ENCODE measurements at regions not wholly inside any gene's neighbourhood (a gene's known extent, or its start where the extent isn't known, plus 50 kb on each side); places are given as distances from the start of the nearest gene placed in this dataset.

DNA sequence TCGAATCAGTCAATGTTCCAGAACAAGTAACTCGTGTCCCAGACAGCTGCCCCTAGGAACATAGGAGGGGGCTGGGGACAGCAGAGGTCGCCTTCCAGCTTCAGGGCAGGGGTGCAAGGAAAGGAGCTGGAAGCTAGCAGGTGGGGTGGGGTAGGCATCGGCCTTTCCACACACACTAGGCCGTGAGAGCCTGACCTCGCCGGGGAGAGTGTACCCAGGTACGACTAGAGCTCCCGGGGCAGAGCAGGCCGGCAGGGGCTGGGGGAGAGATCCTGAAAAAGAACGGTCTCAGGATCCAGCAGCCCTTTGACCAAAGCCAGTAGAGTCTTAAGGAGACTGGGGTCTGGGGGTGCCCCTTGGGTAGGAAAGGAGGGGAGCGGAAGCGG lies 1127.5 kb downstream of the BRD1 start (continued):
- peak; percentile 2; the same call in 1 of the 2 replicates for TF ChIP-seq ZFP41 (CRISPR knock-in tag; IDR thresholded peaks at IDR 0.05; ENCODE audit: borderline replicate concordance)
- no peak for TF ChIP-seq JDP2 (CRISPR knock-in tag; IDR thresholded peaks at IDR 0.05; ENCODE audit: borderline replicate concordance)
- TF ChIP-seq, protein P1, sequence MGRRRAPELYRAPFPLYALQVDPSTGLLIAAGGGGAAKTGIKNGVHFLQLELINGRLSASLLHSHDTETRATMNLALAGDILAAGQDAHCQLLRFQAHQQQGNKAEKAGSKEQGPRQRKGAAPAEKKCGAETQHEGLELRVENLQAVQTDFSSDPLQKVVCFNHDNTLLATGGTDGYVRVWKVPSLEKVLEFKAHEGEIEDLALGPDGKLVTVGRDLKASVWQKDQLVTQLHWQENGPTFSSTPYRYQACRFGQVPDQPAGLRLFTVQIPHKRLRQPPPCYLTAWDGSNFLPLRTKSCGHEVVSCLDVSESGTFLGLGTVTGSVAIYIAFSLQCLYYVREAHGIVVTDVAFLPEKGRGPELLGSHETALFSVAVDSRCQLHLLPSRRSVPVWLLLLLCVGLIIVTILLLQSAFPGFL (CRISPR knock-in tag; IDR thresholded peaks at IDR 0.05): no peak
- TF ChIP-seq ZNF136 (CRISPR knock-in tag; IDR thresholded peaks at IDR 0.05; ENCODE audit: low read depth): no peak
- TF ChIP-seq, protein P2, sequence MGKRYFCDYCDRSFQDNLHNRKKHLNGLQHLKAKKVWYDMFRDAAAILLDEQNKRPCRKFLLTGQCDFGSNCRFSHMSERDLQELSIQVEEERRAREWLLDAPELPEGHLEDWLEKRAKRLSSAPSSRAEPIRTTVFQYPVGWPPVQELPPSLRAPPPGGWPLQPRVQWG (CRISPR knock-in tag; IDR thresholded peaks at IDR 0.05; ENCODE audit: borderline replicate concordance, low read depth): no peak
- TF ChIP-seq, protein P3, sequence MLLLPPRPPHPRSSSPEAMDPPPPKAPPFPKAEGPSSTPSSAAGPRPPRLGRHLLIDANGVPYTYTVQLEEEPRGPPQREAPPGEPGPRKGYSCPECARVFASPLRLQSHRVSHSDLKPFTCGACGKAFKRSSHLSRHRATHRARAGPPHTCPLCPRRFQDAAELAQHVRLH (CRISPR knock-in tag; IDR thresholded peaks at IDR 0.05; ENCODE audit: borderline replicate concordance, low read depth): no peak
- TF ChIP-seq ZBTB7A (CRISPR knock-in tag; IDR thresholded peaks at IDR 0.05): no peak

DNA sequence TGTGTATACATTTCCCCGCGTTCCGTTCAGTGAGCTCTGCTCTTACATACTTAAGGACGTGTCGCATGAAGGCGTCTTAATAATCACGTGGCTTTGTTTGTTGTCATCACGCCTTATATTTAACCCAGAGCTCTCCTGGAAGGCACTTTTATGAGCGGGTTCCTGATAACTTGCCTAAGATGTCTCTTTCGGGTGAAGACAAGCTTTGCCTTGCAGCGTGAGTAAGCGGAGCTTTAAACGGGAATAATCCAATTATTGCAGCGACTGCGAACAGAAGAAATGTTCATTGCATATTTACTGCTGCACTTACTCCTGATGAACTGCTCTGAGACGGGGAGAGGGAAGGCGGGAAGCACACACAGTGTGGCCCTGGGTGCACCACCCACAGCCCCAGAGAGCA lies 1128.2 kb downstream of the BRD1 start:
- peak overlapping the region; percentile 21 for H3K9ac ChIP-seq (ENCODE audit: insufficient read depth, low read depth, low read length)
- no peaks in the 10 kb centered on the region; a peak in 3 of 5 replicates for H3K36me3 ChIP-seq (replicated peaks in 1 of 2; ENCODE audit: control insufficient read depth in 1 of 2, insufficient read depth in 2 of 2, low read length in 2 of 2)
- POLR2A ChIA-PET: no interaction called here
- 96% methylated on average over 17 of the region's 17 CpGs for WGBS (ENCODE audit: low lambda C conversion rate)
- H3K27me3 ChIP-seq (ENCODE audit: control insufficient read depth in 1 of 2, insufficient read depth in 2 of 2, low read length in 2 of 2): no peaks in the 10 kb centered on the region
- H3K79me2 ChIP-seq (ENCODE audit: insufficient read depth, low read length): peaks cover 87% of the 10 kb centered on the region
- FAIRE-seq (no peak), ATAC-seq (no peak), DNase-seq (ENCODE audit: low spot score) (no peak)
- H4K20me1 ChIP-seq (ENCODE audit: insufficient read depth, low read length): peaks cover 2% of the 10 kb centered on the region; the same call in 1 of the 2 replicates
- H3K9me3 ChIP-seq (ENCODE audit: low read length): no peaks in the 10 kb centered on the region
- in situ Hi-C loops (cut with HindIII; ENCODE audit: extremely low pct_ligation_motif_present, low pct_unique_long_range_greater_than_20kb) (no loop called here), intact Hi-C loops (cut with micrococcal nuclease; ENCODE audit: unreplicated experiment) (no loop called here)
- peak overlapping the region; percentile 94 for H3K27ac ChIP-seq (ENCODE audit: extremely low read length, insufficient read depth, low read length)
- H2AFZ ChIP-seq (ENCODE audit: low read length): no peak overlapping the region
- CTCF ChIA-PET (ENCODE audit: low intra/inter-chr PET ratio, low total read pairs): no interaction called here
- H3K4me3 ChIP-seq (replicated peaks in 1 of 3; ENCODE audit: insufficient read depth in 1 of 3, low read depth in 2 of 3, low read length in 3 of 3): no peak overlapping the region
- H3K4me1 ChIP-seq (ENCODE audit: insufficient read depth, low read length): peaks cover 98% of the 10 kb centered on the region
- no peak overlapping the region; the same call in 1 of the 2 replicates for H3K4me2 ChIP-seq (ENCODE audit: low read depth, low read length)
- no TSS peak for BruUV-seq (replicated peaks)
- TF ChIP-seq ZNF382 (CRISPR knock-in tag; IDR thresholded peaks at IDR 0.05; ENCODE audit: borderline replicate concordance) (no peak), ZNF7 (CRISPR knock-in tag; IDR thresholded peaks at IDR 0.05) (no peak), ZNF569 (CRISPR knock-in tag; IDR thresholded peaks at IDR 0.05; ENCODE audit: borderline replicate concordance) (no peak), HIVEP1 (CRISPR knock-in tag; IDR thresholded peaks at IDR 0.05) (no peak), HOXD1 (CRISPR knock-in tag; IDR thresholded peaks at IDR 0.05) (no peak), ZNF256 (CRISPR knock-in tag; conservative IDR thresholded peaks at IDR 0.05) (no peak), NFATC3 (CRISPR knock-in tag; IDR thresholded peaks at IDR 0.05) (no peak), ZNF558 (CRISPR knock-in tag; IDR thresholded peaks at IDR 0.05; ENCODE audit: borderline replicate concordance) (no peak), SMAD3 (CRISPR knock-in tag; IDR thresholded peaks at IDR 0.05) (no peak)
- TF ChIP-seq, protein P4, sequence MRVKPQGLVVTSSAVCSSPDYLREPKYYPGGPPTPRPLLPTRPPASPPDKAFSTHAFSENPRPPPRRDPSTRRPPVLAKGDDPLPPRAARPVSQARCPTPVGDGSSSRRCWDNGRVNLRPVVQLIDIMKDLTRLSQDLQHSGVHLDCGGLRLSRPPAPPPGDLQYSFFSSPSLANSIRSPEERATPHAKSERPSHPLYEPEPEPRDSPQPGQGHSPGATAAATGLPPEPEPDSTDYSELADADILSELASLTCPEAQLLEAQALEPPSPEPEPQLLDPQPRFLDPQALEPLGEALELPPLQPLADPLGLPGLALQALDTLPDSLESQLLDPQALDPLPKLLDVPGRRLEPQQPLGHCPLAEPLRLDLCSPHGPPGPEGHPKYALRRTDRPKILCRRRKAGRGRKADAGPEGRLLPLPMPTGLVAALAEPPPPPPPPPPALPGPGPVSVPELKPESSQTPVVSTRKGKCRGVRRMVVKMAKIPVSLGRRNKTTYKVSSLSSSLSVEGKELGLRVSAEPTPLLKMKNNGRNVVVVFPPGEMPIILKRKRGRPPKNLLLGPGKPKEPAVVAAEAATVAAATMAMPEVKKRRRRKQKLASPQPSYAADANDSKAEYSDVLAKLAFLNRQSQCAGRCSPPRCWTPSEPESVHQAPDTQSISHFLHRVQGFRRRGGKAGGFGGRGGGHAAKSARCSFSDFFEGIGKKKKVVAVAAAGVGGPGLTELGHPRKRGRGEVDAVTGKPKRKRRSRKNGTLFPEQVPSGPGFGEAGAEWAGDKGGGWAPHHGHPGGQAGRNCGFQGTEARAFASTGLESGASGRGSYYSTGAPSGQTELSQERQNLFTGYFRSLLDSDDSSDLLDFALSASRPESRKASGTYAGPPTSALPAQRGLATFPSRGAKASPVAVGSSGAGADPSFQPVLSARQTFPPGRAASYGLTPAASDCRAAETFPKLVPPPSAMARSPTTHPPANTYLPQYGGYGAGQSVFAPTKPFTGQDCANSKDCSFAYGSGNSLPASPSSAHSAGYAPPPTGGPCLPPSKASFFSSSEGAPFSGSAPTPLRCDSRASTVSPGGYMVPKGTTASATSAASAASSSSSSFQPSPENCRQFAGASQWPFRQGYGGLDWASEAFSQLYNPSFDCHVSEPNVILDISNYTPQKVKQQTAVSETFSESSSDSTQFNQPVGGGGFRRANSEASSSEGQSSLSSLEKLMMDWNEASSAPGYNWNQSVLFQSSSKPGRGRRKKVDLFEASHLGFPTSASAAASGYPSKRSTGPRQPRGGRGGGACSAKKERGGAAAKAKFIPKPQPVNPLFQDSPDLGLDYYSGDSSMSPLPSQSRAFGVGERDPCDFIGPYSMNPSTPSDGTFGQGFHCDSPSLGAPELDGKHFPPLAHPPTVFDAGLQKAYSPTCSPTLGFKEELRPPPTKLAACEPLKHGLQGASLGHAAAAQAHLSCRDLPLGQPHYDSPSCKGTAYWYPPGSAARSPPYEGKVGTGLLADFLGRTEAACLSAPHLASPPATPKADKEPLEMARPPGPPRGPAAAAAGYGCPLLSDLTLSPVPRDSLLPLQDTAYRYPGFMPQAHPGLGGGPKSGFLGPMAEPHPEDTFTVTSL (CRISPR knock-in tag; IDR thresholded peaks at IDR 0.05; ENCODE audit: borderline replicate concordance): no peak

Measured in HepG2 (cell line).